Fibroblast of skin of abdomen (primary cell): ENCODE measurements at regions not wholly inside any gene's neighbourhood (a gene's known extent, or its start where the extent isn't known, plus 50 kb on each side); places are given as distances from the start of the nearest gene placed in this dataset.

Source experiments
- DNase-seq: peaks from one replicate; pipeline ENCODE4 v3.0.0-alpha.2; 2013

- DNase-seq = peak; percentile 80
Observed at GRCh38 chr5:153147891-153148623, 342.4 kb upstream of the GRIA1 start.

- no peak for DNase-seq
Observed at GRCh38 chr5:153148624-153148976, 341.9 kb upstream of the GRIA1 start.

- no peak for DNase-seq
Observed at GRCh38 chr5:153151558-153151957, 338.9 kb upstream of the GRIA1 start.

- DNase-seq = peak; percentile 96
Observed at GRCh38 chr5:153153086-153153485, 337.4 kb upstream of the GRIA1 start.

- DNase-seq = peak; percentile 89
Observed at GRCh38 chr5:153157156-153157555, 333.3 kb upstream of the GRIA1 start.

- no peak for DNase-seq
Observed at GRCh38 chr5:153158608-153159007, 331.9 kb upstream of the GRIA1 start.

GRCh38 chr5:153159616-153160015, 330.9 kb upstream of the GRIA1 start:
- peak; percentile 73 for DNase-seq

- DNase-seq = peak; percentile 68
Observed at GRCh38 chr5:153168241-153168640, 322.2 kb upstream of the GRIA1 start.

- DNase-seq = no peak
Observed at GRCh38 chr5:153187503-153187902, 303.0 kb upstream of the GRIA1 start.

GRCh38 chr5:153206361-153206760, 284.1 kb upstream of the GRIA1 start:
- DNase-seq = no peak

- DNase-seq = peak; percentile 7
Observed at GRCh38 chr5:153209016-153209415, 281.5 kb upstream of the GRIA1 start.

GRCh38 chr5:153209687-153210086, 280.8 kb upstream of the GRIA1 start:
- DNase-seq = no peak

GRCh38 chr5:153211076-153211475, 279.4 kb upstream of the GRIA1 start:
- no peak for DNase-seq

- peak; percentile 2 for DNase-seq
Observed at GRCh38 chr5:153212471-153212870, 278.0 kb upstream of the GRIA1 start.

- peak; percentile 89 for DNase-seq
Observed at GRCh38 chr5:153222936-153223335, 267.5 kb upstream of the GRIA1 start.

GRCh38 chr5:153223376-153223775, 267.1 kb upstream of the GRIA1 start:
- DNase-seq = peak; percentile 2

- DNase-seq = no peak
Observed at GRCh38 chr5:153224651-153225050, 265.8 kb upstream of the GRIA1 start.

GRCh38 chr5:153233933-153234332, 256.5 kb upstream of the GRIA1 start:
- DNase-seq = no peak

- DNase-seq = no peak
Observed at GRCh38 chr5:153236319-153236718, 254.2 kb upstream of the GRIA1 start.

- no peak for DNase-seq
Observed at GRCh38 chr5:153237671-153238332, 252.7 kb upstream of the GRIA1 start.

- DNase-seq = no peak
Observed at GRCh38 chr5:153257381-153257780, 233.1 kb upstream of the GRIA1 start.

GRCh38 chr5:153258469-153258868, 232.0 kb upstream of the GRIA1 start:
- DNase-seq = no peak

GRCh38 chr5:153267506-153267905, 223.0 kb upstream of the GRIA1 start:
- DNase-seq = no peak

- no peak for DNase-seq
Observed at GRCh38 chr5:153275695-153276094, 214.8 kb upstream of the GRIA1 start.
